RKO (cell line): ENCODE measurements at regions not wholly inside any gene's neighbourhood (a gene's known extent, or its start where the extent isn't known, plus 50 kb on each side); places are given as distances from the start of the nearest gene placed in this dataset.

Source experiments
- DNase-seq: peaks from one replicate; pipeline ENCODE4 v3.0.0-alpha.2; 2016; ENCODE audit warnings: low spot score

DNA sequence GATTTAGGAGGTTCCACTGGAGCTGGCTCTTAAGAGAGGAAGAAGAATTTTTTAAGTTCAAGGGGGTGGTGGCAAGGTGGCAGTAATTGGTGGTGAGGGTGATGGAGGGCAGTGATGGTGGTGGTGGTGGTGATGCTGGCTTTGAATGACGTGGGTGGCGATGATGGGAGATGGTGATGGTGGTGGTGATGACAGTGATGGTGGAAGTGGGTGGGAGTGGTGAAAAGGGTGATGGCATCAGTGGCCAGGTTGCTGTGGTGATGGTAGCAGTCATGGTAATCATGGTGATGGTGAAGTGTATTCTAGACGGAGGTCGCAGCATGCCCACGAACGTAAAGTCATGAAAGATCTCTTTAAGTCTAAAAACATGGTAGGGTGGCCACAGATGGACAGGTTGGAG, 197.3 kb downstream of the PTEN start:
- DNase-seq, result no peak

DNA sequence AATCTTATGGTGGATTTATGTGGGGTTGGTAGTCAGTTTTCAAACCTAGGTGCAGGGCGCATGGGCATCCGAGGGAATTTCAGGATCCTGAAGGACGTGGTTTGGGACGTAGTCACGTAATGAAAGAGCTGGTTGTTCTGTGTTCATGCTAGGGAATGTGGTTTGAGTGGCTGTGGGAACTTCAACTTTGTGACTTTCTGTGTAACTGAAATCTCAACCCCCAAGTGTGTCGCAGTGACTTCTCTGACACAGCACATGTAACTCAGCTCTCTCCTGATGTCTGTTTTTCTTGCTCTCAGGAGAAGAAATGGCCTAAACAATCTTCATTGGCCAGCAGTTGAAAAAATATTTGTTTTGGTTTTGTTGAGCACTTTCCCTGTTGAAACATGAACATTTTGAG, 199.0 kb downstream of the PTEN start:
- DNase-seq, result no peak

DNA sequence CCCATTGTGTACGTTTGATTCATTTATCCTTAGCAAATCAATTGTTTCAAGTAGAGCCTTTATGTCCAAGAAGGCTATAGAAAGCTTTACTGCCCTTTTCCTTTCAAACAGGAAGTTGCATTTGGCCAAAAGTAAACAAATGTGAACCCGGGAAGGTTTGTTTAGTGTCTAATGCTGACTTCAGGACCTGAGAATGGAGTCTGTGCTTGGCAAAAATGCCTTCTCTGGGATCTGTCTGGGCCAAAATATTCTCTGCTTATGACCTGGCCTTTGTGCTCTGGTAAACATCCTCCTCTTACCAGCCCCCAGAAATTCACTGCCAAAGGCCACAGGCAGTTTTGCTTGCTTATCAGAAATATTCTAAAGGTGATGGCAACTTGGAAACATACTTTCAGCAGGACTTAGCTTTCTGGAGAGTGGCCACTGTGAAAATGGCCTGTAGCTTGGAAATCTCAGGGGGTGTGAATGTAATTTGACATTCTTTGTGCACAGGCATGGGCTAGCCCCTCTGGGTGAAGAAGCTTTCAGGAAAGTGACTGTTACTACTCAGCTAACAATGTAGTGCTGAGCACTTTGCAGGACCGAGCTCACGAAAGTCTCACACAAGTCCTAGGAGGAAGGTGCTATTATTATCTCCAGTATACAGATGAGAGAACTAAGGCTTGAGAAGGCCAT, 199.5 kb downstream of the PTEN start:
- DNase-seq, result no peak

DNA sequence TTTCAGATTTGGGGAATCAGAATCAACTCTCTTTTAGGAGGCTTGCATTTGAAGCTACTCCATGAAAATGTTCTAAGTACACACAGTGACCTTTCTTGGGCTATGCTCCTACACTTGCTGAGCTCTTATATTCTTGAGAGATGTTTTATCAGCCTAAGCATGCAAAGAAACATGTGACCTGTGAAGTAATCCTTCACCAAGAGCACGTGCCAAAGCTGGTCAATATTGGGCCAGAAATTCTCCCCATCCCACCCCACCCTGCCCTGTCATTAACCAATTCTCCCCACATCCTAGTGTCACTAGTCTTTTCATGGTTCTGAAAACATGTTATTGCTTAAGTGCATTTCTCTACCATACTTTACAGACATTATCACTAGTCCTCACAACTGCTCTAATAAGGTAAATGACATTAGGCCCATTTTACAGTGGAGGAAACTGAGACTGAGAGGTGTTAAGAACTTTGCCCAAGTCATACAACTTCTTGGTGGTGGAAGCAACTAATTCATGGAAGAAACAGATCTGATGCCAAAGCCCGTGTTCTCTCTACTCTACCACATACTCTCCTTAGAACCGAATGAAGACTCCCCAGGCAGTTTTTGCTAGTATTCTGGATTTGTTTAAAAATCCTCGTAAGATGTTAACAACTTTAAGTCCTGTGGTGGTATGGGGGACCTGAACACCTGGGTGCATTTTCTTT, 200.6 kb downstream of the PTEN start:
- no peak for DNase-seq

DNA sequence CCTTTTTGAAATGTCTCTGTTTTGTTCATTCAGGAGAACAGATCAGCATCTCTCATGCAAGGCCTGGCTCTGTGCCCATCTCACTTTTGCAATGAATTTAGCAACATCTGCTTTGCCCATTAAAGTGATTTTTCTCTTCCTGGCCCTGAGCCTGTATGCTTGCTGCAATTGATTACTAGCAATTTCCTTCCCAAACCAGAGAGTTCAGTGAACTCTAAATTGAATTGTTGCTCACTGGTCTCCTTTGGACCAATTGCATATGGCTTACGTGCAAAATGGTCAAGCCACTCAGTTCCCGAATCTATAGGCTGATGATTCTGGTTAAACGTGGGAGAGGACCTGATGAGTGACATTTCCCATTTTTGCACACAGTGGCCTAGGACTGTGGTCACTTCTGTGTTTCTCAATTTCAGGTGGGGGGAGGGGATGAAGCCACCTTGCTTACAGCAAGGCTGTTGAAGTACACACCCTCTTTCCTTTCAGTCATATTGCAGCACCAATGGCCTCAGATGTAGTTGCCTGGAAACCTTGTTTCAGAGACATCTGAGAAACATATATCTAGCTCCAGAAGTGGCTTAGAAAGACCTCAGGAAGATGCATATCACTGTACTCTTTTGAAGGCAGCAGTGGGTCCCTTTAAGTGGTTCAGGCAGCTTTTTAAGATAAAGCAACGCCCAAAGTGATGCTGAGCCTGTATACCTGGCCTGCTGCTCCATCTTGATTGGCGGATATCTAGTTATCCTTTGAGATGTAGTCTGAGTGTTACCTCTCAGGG, 201.4 kb downstream of the PTEN start:
- DNase-seq, result no peak

DNA sequence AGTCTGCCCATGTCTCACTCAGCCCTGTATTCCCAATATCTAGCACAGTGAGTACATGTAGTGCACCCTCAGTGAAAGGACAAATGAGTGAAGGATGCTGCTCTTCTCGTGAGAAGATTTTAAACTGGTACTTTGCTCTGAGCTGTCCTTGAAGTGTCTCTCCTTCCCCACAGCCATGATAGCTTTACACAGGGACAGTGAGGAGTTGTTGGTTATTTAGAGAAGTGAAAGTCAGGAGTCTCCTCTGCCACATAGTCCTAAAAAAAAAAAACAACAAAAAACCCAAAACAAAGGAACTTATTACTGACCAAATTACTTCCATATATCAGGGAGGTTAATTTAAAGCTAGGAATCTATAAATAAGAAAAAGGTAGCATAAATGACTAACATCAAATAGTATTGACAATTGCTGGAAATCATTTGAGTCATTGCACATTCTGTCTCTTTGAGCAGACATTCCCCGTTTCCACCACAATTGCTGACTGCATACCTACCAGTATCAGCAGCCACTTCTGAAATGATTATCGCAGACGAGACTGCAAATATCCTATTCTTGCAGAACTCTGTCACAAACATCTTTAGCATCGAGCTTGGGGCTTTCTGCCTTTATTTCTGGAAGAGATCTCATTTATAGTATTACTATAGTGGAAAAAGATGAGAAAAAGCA, 202.1 kb downstream of the PTEN start:
- no peak for DNase-seq

DNA sequence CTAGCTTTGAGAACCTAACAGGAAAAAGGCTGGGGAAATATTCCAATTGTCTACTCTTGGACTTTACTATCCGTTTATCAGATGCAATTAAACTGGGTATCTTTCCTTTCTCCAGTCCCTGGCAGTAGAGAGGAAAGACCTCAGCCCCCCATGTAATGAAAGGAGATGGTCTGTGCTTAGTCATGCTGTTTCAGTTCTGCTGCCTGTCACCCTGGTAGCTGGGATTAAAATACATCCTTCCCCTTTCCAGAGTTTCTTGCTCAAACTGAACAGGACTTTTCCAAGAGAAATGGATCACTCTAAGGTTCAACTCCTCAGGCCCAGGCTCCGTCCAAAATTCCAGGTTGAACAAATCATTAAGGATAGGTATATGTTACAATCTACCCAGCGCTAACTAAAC, 202.9 kb downstream of the PTEN start:
- DNase-seq, result no peak

DNA sequence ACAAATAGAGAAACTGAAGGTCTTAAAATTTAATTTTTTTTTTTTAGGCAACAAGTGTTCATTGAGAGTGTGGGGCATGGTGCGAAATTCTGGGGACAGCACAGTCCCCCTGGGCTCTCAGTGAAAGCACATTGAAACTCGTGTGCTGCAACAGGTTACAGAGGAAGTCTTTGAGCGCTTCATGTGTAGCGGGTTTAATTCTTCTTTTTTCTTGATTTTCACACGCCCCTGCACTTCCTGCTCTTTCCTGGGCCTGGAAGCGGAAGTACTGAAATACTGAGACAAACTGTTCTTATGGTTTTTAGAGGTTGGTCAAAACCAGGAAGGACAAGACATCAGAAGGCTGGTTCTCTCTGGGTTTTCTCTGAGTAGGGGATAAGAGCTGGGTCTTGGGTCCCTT, 203.5 kb downstream of the PTEN start:
- no peak for DNase-seq

DNA sequence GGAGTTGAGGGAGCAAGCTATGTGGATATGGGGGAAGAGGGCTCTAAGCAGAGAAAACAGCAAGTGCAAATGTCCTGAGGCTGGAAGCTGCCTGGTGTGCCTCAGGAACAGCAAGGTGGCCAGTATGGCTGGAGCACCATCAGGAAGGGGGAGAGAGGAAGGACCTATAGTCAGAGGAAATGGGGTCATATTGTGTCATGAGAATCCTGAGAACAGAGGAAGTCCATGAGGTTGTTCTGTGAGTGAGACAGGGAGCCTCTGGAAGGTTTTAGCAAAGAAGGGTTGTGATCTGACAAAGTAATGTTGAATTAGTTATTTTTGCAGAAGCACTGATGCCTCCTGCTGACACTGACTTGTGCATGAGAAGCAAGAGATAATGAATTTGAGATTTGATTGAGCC, 204.3 kb downstream of the PTEN start:
- DNase-seq, result no peak

DNA sequence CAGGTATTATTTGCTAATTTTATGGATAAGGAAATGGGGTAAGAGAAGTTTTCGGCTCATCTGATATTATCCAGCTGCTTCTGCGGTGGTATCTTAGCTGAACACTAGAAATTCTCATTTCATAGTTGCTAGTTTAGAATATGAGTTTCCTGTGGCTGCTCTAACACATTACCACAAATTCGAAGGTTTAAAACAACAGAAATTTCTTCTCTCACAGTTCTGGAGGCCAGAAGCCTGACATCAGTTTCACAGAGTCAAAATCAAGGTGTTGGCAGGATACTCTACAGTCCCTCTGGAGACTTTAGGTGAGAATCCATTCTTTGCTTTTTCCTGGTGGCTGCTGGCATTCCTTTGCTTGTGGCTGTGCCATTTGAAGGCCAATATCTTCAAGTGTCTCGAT, 205.9 kb downstream of the PTEN start:
- no peak for DNase-seq

DNA sequence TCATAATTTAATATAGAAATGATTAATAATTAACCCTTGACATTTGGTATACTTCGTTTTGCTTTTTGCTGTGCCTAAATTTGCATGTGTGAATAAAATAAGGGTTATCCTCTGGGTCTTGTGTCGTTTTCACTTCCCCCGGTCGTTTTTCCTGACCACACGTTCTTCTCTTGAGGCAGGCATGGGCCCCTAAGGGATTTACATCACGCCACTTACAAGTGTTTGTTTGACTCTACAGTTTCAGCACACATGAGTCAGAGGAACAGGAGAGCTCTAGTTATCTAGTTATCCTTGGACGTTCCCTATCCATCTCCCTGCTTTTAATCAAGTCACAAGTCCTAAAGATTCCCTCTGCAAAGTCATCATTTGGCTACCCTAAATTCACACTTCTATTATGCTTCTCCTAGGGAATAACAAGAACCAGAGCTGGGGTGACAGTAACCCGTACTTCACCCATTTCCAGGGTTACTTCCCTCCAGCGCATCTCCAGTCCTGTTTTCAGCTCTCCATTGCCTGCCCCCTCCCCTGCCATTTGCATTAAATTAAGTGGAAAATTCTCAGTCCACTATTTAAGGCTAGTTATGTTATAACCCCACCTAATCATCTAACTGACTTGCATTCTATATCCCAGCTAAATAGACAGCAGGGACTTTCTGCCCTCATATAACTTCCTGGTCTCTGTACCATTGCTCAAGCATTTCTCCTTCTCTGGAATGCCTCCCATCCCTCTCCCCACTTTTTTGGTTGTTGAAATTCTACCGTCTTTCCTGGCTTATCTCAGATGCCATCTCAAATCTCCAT, 206.9 kb downstream of the PTEN start:
- no peak for DNase-seq

DNA sequence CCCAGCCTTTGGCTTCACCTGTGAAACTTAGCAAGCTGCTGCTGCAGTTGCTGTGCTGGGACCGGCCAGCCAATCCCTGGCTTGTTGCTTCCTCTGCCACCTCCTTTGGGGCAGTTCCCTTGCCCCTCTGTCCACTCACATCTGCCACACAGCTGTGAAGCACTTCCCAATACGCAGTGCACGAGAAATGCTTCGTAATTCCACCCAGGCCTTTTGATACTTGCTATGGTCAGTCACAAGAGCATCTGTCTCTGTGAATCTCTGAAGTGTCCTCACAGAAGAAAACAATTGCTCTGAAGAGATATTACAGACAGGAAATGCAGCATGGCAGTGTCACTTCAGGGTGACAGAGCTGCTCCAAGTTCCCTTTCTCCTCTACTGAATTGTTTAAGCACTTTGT, 208.5 kb downstream of the PTEN start:
- no peak for DNase-seq

DNA sequence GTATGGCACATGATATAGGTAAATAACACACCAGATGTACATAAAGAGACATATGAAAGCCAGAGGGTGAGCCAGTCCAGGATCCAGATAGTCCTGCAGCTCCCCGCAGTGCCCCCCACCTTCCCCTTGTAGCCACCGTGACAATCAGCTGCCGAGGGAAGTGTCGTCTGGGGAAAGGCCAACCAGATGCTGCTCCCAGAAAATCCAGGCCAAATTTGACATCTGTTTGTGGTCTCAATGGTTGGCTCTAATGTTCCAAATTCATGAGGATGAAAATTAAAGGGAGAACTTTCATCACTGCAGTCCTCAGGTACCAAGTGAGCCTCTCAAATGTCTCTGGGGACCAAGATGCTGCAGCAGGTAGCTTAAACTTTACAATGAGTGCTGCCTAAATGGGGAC, 210.3 kb downstream of the PTEN start:
- DNase-seq, result no peak

DNA sequence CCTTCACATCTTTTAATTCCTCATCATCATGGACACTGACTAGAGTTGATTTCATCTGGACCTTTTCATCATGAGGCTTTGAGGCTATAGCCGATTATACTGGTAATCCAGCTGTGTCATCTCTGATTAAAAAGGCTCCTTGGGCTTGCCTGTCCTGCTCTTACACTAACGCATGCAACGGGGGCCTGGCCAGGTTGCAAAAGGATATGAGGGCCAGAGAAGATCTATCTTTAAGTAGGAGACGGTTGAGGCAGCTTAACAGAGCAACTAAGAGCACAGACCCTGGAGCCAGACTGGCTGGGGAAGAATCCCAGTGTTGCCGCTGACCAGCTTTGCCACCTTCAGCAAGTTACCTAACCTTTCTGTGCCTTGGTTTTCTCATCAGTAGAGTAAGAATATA, 211.5 kb downstream of the PTEN start:
- DNase-seq, result no peak

DNA sequence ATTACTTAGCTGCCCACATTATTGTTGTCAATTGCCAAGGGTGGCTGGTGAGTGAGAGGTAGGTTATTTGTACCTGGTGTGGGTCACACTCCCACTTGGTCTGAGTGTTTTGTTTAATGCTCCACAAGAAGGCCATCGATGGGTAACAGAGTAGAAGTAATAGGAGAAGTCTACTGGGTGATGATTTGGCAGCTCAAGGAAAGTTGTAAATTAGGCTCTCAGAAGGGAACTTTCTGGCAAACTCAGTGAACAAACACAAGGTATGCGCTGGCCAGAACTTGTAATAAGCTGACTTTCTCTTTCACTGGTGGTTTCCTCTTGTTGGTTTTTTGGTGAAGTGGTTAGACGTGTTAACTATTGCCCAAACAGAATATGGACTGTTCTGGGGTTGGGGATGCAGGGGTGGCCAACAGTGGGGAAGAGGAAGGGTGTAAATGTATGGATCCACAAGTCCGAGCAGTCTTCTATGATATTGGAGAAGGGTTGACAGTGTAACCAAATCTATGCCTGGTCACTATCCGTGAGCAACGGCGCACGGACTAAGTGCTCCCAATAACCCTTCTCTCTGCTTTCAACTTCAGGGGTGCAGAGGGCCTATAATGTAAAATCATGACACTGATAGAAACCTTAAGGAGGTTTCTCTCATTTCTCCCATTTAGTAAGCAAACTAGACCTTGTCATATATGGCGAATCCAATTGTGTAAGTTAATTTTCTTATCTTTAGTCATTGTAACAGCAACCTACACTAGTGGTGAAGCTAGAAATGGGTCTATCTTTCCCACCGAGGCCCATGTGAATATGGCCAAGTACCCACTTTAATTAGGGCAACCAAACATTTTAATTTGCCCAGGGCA, 212.8 kb downstream of the PTEN start:
- no peak for DNase-seq

DNA sequence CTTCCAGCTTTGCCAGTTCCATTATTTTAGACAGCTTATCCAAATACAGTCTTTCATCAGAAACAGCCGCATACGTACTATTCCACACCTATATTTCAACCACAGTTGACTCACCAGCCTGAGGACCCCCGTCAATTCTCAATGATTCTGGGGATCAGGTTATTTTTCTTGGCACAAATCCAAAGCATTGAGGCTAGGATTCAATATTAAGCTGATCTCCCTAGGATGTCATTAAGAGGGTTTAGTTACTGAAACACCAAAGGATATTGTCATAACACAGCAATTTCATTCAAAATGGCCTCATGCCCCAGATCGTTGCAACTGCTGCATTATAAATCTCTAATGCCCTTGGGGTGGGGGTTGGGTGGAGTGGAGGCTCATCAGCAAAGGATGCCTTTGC, 214.6 kb downstream of the PTEN start:
- DNase-seq, result no peak

DNA sequence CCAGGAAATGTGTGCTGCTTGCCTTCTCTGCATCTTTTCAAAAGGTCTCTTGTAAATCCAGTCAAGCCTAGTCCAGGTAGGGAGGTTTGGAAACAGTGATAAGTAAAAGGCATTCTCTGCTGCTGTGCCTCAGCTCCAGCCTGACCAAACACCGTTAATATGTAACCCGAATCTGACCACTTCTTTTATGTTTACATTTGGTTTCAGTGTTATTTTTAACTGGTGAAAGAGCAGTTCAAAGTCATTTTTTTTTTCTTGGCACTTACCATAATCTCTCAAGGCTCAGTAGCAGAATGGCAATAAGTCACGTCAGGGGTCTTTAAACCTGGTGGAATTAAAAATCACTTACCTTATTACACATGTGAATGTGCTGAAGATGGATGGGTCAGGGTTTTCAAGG, 216.8 kb downstream of the PTEN start:
- DNase-seq, result no peak

DNA sequence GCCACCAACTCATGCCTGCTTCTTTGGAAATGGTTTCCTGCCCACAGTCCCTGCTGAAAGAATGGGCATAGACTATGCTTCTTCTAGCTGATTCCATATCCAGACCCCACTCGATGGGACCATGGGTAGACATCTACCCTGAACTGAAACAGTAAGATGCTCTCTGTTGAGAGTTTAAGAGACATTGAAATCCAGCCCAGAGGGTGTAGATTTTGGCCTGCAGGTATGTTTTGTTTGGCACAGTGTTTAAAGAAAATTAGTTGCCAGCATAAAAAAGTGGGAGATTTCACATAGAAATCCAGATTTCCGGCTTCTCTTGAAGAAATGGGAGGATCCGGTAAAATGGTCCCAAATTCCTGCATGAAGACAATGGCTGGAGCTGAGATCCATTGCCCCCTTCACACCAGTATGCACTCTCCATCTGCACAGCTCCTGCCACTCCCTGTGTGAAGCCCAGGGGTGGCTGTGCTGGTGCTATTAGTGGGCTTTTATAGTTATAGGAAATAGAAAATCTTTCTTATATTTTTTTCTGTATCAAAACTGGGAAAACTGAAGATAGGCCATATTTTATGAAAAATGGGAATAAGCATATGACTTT, 218.1 kb downstream of the PTEN start:
- no peak for DNase-seq

DNA sequence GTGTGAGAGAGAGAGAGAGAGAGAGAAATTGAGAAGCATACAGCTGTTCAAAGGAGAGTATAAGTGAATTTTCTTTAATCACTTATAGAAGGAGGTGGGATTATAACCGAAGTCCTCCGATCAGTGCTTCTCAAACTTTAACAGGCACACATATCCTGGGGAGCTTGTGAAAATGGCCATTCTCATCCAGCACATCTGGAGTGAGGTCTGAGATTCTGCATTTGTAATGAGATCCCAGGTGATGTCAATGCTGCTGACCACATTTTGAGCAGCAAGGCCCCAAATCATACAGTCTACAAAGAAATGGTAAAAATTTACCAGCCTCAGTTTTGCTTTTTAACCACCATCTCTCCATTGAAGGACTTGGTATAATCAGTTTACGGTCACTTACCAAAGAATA, 219.0 kb downstream of the PTEN start:
- no peak for DNase-seq

DNA sequence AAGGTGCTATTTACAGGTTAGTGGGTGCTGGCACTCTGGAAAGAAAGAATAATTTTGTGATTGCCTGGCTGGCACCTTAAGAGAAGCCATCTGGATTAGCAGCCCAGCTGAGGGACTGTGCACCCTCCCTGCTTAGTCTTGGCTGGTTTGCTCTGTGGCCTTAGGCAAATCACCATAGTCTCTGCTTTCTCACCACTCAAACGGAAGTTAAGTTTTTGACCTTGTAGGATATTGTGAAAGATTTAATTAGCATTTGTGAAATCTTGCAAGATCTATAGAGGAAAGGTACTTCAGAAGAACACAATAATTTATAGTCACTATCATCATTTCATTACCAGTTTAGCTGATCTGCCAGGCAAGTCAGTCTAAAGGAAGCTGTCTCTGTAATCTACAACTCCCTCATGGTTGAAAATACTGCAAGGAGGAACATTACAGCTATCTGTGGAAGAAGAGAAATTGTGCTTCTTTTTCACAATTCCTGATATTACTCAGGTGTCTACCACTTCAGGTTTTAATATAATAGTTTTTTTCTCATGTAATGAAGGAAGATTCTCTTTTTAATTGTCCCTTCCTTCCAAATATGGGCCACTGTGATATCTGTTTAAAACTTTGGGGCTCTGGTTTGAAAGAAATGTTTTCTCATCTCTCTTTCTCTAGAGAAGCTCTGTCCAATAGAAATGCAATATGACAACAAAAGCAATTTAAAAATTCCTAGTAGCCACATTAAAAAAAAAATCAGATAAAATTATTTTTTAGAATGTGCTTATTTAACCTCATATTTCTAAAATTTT, 219.6 kb downstream of the PTEN start:
- no peak for DNase-seq
